ENCODE measurements at regions not wholly inside any gene's neighbourhood (a gene's known extent, or its start where the extent isn't known, plus 50 kb on each side); places are given as distances from the start of the nearest gene placed in this dataset.

DNA sequence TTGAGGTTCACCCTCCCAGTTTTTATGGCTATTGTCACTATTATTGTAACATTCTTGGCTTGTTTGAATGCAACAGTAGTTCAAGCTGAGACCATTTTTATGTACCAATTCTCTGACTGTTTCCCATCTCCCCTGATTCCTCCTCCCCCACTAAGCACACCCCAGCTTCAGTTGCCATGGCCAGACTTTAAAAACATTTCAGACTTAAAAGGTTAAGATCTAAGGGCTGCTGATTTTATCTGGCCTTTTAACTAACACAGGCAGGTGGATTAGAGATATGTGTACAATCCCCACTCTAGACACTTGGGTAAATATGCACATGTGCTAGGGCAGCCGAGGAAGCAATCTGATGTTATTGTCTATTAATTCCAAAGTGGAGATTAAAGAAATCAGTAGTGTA, 386.3 kb upstream of the NR2F2 start:
- no peak overlapping the region for H3K27ac Mint-ChIP-seq
- peaks cover 7% of the 10 kb centered on the region for H3K4me1 Mint-ChIP-seq
- H3K4me3 Mint-ChIP-seq: no peak overlapping the region
- H3K9me3 Mint-ChIP-seq: no peaks in the 10 kb centered on the region
- H3K27me3 Mint-ChIP-seq: no peaks in the 10 kb centered on the region
- no peaks in the 10 kb centered on the region for H3K36me3 Mint-ChIP-seq

GRCh38 chr15:95944661-95945255, 385.7 kb upstream of the NR2F2 start:
- Mint-ChIP-seq H3K4me1 (peaks cover 7% of the 10 kb centered on the region), H3K27me3 (no peaks in the 10 kb centered on the region), H3K27ac (no peak overlapping the region), H3K4me3 (no peak overlapping the region), H3K9me3 (no peaks in the 10 kb centered on the region), H3K36me3 (no peaks in the 10 kb centered on the region)

DNA sequence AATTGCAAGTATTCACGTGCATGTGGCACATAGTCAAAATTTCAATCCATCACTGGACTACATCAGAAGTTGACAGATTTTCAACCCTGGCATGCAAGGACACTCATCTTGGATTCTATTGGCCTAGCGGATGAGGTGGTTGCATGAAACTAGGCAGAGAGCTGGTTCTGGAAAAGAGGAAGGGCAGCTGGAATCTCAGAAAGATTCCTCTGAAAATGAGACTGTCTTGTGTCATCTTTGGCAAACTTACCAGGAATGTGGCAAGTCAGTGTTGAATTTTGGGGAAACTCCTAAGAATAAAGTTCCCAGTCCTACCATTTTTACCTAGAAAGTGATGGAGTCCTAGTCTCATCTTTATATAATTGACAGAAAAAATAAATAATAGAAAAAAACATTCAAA, 384.3 kb upstream of the NR2F2 start:
- Mint-ChIP-seq H3K36me3 (no peaks in the 10 kb centered on the region), H3K27me3 (no peaks in the 10 kb centered on the region), H3K4me1 (peaks cover 7% of the 10 kb centered on the region), H3K4me3 (no peak overlapping the region), H3K27ac (no peak overlapping the region), H3K9me3 (no peaks in the 10 kb centered on the region)

DNA sequence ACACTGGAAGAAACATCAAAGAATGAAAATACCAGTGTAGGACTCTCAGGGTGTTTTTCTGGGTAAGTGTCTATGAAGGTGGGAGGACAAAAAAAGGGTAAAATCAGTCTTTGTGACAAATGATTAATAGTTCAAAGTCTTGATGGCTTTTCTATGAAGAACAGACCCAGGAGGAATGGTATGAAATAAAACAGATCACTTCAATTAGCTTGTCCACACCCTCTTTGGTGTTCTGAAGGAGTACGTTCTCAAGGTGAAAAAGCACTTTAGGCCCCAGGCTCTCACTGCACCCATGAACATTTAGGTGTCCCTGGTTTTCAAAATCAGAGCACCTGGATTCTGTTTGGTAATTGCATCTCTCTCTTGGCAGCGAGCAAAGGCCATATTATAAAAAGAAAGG, 383.6 kb upstream of the NR2F2 start:
- peaks cover 7% of the 10 kb centered on the region for H3K4me1 Mint-ChIP-seq

GRCh38 chr15:95948411-95948810, 382.1 kb upstream of the NR2F2 start:
- H3K27me3 Mint-ChIP-seq: peaks cover 1% of the 10 kb centered on the region
- H3K27ac Mint-ChIP-seq: no peak overlapping the region
- no peaks in the 10 kb centered on the region for H3K36me3 Mint-ChIP-seq
- peaks cover 7% of the 10 kb centered on the region for H3K4me1 Mint-ChIP-seq
- H3K9me3 Mint-ChIP-seq: no peaks in the 10 kb centered on the region
- H3K4me3 Mint-ChIP-seq: no peak overlapping the region

More for the DNA sequence above, 383.6 kb upstream of the NR2F2 start:
- Mint-ChIP-seq H3K27ac (no peak overlapping the region), H3K27me3 (no peaks in the 10 kb centered on the region), H3K9me3 (no peaks in the 10 kb centered on the region), H3K36me3 (no peaks in the 10 kb centered on the region), H3K4me3 (no peak overlapping the region)

DNA sequence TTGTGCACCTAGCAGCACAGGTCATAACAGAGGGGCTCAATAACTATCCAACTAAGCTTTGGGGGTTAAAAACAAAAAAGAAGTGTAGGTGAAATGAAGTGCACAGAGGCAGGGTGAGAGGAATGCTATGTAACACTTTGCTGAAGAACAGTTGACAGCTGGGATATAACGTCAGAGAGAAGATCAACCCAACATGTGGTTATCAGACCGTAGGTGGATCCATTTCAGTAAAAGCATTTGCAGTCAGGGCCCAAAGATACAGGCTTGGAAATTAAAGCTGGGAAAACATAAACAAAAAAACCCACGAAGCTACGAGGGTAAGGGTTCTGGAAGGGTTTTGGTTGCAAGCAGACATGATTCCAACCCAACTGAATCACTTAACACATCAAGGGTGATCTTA, 377.5 kb upstream of the NR2F2 start:
- peaks cover 4% of the 10 kb centered on the region for H3K9me3 Mint-ChIP-seq
- no peak overlapping the region for H3K27ac Mint-ChIP-seq
- peaks cover 4% of the 10 kb centered on the region for H3K27me3 Mint-ChIP-seq
- H3K4me1 Mint-ChIP-seq: no peaks in the 10 kb centered on the region
- H3K4me3 Mint-ChIP-seq: no peak overlapping the region
- H3K36me3 Mint-ChIP-seq: peaks cover 4% of the 10 kb centered on the region

DNA sequence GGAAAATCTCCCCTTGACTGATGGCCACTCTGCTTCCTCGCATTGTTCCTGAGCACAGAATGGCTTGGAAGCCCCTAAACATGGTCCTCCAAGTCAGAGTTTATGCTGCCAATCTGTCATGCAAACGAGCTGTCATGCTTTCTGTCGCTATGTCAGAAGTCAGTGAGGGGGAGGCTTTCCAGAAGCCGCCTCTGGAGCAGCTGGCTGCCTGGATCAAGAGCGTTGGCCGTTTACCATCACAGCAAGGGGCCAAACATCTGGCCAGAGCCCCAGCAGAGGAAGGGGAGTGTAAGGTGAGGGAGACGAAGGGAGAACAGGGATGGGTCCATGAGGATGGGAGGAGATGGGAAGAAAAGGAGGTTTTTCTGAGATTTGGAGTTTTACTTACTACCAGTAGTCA, 372.6 kb upstream of the NR2F2 start:
- peak overlapping the region; percentile 4 for H3K27ac Mint-ChIP-seq

GRCh38 chr15:95958382-95958781, 372.1 kb upstream of the NR2F2 start:
- Mint-ChIP-seq H3K9me3 (peaks cover 25% of the 10 kb centered on the region), H3K27me3 (peaks cover 4% of the 10 kb centered on the region), H3K4me1 (no peaks in the 10 kb centered on the region), H3K4me3 (no peak overlapping the region), H3K27ac (no peak overlapping the region), H3K36me3 (peaks cover 7% of the 10 kb centered on the region)

More for the DNA sequence above, 372.6 kb upstream of the NR2F2 start:
- H3K36me3 Mint-ChIP-seq: peaks cover 7% of the 10 kb centered on the region
- H3K4me3 Mint-ChIP-seq: no peak overlapping the region
- H3K4me1 Mint-ChIP-seq: no peaks in the 10 kb centered on the region
- H3K9me3 Mint-ChIP-seq: peaks cover 25% of the 10 kb centered on the region
- peaks cover 4% of the 10 kb centered on the region for H3K27me3 Mint-ChIP-seq

DNA sequence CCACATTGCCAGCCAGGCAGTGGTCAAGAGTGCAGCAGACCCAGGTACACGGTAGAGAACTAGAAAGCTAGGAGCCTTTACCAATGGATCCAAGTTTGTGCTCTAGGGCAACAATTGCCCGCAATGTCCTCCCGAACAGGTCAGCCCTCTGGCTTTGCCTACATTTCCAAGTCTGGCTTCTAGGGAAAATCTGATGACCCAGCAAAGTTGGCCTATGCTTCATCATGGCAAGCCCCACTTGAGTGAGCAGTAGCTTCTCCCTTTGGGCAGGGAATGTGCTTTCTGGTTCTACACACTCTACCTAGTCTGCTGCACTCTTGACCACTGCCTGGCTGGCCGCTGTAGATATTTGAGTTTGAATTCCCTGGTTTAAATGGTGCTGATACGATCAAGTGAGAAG, 361.6 kb upstream of the NR2F2 start:
- Mint-ChIP-seq H3K27me3 (peaks cover 5% of the 10 kb centered on the region), H3K27ac (no peak overlapping the region), H3K4me1 (no peaks in the 10 kb centered on the region), H3K4me3 (no peak overlapping the region), H3K36me3 (no peaks in the 10 kb centered on the region), H3K9me3 (peaks cover 5% of the 10 kb centered on the region)

DNA sequence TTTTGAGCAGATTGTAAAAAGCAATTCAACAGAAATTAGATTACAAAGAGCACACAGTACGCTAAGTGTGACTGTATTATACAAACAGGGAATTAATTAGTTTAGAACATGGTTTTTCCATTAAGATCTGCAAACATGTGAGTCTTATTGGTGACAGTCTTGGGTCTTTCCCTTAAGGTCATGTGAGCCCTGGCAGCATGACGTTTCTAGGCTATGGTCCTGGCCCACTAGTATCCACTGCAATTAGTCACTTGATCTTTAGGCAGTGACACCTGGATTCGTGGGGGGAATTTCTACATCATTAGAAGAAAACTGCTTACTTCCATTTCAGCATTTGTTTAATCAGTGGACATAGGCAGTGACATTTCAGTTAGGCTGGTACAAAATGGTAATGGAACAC, 360.2 kb upstream of the NR2F2 start:
- Mint-ChIP-seq H3K9me3 (no peaks in the 10 kb centered on the region), H3K27ac (no peak overlapping the region), H3K4me3 (no peak overlapping the region), H3K27me3 (peaks cover 5% of the 10 kb centered on the region), H3K36me3 (no peaks in the 10 kb centered on the region), H3K4me1 (no peaks in the 10 kb centered on the region)

DNA sequence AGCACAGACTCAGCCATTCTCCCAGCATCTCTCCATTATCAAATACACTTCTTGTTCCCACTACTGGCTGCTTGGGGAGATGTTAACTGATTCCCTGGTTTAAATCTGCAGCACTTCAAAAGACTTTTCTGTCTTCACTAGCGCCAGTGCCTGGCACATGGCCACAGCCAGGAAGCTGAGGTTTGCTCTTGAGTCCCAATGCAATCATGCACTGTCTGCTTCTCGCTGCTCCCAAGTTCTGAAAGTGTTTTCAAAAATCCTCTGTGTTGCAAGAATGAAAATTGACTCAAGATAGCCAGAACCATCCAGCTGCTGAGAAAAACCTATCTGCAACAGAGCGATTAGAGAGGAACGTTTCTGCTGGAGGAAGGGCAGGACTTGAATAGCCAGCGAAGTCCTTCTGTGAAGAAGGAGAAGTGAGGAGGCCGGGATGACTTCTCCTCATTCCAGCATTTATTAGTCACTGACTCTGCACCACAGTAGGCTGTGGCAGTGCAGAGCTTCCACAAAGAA, 358.4 kb upstream of the NR2F2 start:
- H3K27ac Mint-ChIP-seq: no peak overlapping the region
- peaks cover 5% of the 10 kb centered on the region for H3K27me3 Mint-ChIP-seq

DNA sequence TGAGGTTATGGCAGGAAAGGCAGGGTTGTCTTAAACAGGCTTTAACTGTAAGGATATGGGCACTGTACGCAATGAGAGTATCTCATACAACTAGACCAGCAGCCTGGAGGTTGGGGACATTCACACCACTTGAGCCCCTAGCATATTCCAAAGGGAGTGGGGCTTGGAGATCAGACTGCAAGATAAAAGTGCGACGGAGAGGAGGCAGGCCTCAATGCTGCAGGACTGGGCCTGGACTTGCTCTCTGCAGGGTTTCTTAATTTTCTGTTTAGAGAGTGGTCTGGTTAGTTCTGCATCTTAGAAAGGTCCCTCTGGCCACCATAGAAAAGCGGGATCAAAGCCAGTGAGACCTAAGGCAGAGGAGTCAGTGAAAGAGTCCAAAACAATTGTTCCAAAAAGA, 357.7 kb upstream of the NR2F2 start:
- H3K4me3 Mint-ChIP-seq: no peak overlapping the region
- H3K27me3 Mint-ChIP-seq: peaks cover 5% of the 10 kb centered on the region
- no peaks in the 10 kb centered on the region for H3K36me3 Mint-ChIP-seq
- H3K9me3 Mint-ChIP-seq: no peaks in the 10 kb centered on the region
- H3K4me1 Mint-ChIP-seq: no peaks in the 10 kb centered on the region
- no peak overlapping the region for H3K27ac Mint-ChIP-seq

More for the DNA sequence above, 358.4 kb upstream of the NR2F2 start:
- H3K4me3 Mint-ChIP-seq: no peak overlapping the region
- no peaks in the 10 kb centered on the region for H3K4me1 Mint-ChIP-seq
- no peaks in the 10 kb centered on the region for H3K9me3 Mint-ChIP-seq
- H3K36me3 Mint-ChIP-seq: no peaks in the 10 kb centered on the region

DNA sequence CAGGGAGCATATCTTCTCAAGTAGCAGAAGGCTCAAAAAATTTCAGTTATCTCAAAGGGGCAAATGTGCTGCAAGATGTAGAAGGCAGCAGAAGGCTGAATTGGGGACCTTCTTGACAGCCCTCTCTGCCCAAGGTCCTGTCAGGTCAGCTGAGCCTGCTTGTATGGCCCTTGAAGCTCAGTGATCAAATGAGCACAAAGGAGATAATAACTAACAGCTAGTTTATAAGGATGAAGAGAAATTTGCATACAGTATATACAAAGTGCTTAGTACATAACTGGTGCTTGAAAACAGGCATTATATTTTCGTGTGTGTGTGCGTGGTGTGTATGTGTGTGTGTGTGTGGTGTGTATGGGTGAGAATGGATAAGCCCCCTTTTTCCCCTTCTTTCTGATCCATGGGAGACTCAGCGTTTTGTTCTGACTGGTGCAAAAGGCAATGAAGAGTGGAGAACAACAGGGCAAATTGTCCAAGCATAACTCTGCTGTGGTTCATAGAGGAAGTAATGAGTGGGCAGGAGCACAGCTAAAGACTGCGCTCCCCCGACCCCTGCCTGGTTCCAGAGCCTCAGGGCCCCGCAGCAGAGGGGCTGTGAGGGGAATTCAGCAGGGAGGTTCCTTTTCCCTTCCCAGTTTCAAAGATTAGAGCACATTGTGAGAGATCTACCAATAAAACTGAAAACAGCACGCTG, 356.8 kb upstream of the NR2F2 start:
- Mint-ChIP-seq H3K4me3 (no peak overlapping the region), H3K27ac (no peak overlapping the region), H3K27me3 (peaks cover 5% of the 10 kb centered on the region), H3K9me3 (no peaks in the 10 kb centered on the region), H3K36me3 (no peaks in the 10 kb centered on the region), H3K4me1 (no peaks in the 10 kb centered on the region)

- Mint-ChIP-seq H3K9me3 (no peaks in the 10 kb centered on the region), H3K27me3 (peaks cover 2% of the 10 kb centered on the region), H3K4me3 (no peak overlapping the region), H3K4me1 (no peaks in the 10 kb centered on the region), H3K27ac (no peak overlapping the region), H3K36me3 (no peaks in the 10 kb centered on the region)
These were observed 355.3 kb upstream of the NR2F2 start for GRCh38 chr15:95975212-95975611.

- no peak overlapping the region for H3K27ac Mint-ChIP-seq
- no peaks in the 10 kb centered on the region for H3K4me1 Mint-ChIP-seq
- H3K9me3 Mint-ChIP-seq: no peaks in the 10 kb centered on the region
- no peaks in the 10 kb centered on the region for H3K27me3 Mint-ChIP-seq
- H3K4me3 Mint-ChIP-seq: no peak overlapping the region
- no peaks in the 10 kb centered on the region for H3K36me3 Mint-ChIP-seq
These were observed 351.2 kb upstream of the NR2F2 start for GRCh38 chr15:95979286-95979685.

- H3K27me3 Mint-ChIP-seq: no peaks in the 10 kb centered on the region
- no peaks in the 10 kb centered on the region for H3K9me3 Mint-ChIP-seq
- no peak overlapping the region for H3K4me3 Mint-ChIP-seq
- no peaks in the 10 kb centered on the region for H3K4me1 Mint-ChIP-seq
- no peaks in the 10 kb centered on the region for H3K36me3 Mint-ChIP-seq
- H3K27ac Mint-ChIP-seq: no peak overlapping the region
These were observed 349.3 kb upstream of the NR2F2 start for GRCh38 chr15:95981209-95981608.
